Mucosa of rectum (tissue), 2 donors: ENCODE measurements at regions not wholly inside any gene's neighbourhood (a gene's known extent, or its start where the extent isn't known, plus 50 kb on each side); places are given as distances from the start of the nearest gene placed in this dataset.

Experiments
- H3K27ac ChIP-seq, 2 donors: one replicate each; pipeline ENCODE4 v1.7.0; 2013; ENCODE audit warnings: inconsistent platforms in 2 of 2, low read depth in 2 of 2, low read length in 2 of 2
- H3K27me3 ChIP-seq, 2 donors: one replicate each; pipeline ENCODE4 v1.7.0; 2013; ENCODE audit warnings: low read length in 2 of 2; ENCODE audit not compliant: control insufficient read depth in 2 of 2, insufficient read depth in 2 of 2
- H3K36me3 ChIP-seq, 2 donors: one replicate each; pipeline ENCODE4 v1.7.0; 2013; ENCODE audit warnings: low read length in 2 of 2; ENCODE audit not compliant: control insufficient read depth in 2 of 2, insufficient read depth in 2 of 2
- H3K4me1 ChIP-seq, 2 donors: one replicate each; pipeline ENCODE4 v1.7.0; 2013; ENCODE audit warnings: low read length in 2 of 2, mild to moderate bottlenecking in 1 of 2; ENCODE audit not compliant: control insufficient read depth in 2 of 2, insufficient read depth in 2 of 2
- H3K4me3 ChIP-seq, 2 donors: one replicate each; pipeline ENCODE4 v1.7.0; 2013; ENCODE audit warnings: low read length in 2 of 2
- H3K9ac ChIP-seq, 2 donors: one replicate each; pipeline ENCODE4 v1.7.0; 2013; ENCODE audit warnings: low read length in 2 of 2, low read depth in 1 of 2, mild to moderate bottlenecking in 1 of 2
- H3K9me3 ChIP-seq, 2 donors: one replicate each; pipeline ENCODE4 v1.7.0; 2013; ENCODE audit warnings: low read length in 2 of 2; ENCODE audit not compliant: control insufficient read depth in 2 of 2
- donor health status: healthy.
- donor health status: Normal muscosa, but diverticular disease.

- no peaks in the 10 kb centered on the region for H3K9me3 ChIP-seq
- no peaks in the 10 kb centered on the region for H3K36me3 ChIP-seq
- H3K27ac ChIP-seq = no peak overlapping the region
- no peaks in the 10 kb centered on the region for H3K27me3 ChIP-seq
- no peak overlapping the region for H3K4me3 ChIP-seq
- no peaks in the 10 kb centered on the region for H3K4me1 ChIP-seq
- no peak overlapping the region for H3K9ac ChIP-seq
Measured at GRCh38 chr6:143621876-143622605, 55.7 kb upstream of the PHACTR2 start.

- H3K4me3 ChIP-seq = no peak overlapping the region
- no peaks in the 10 kb centered on the region for H3K27me3 ChIP-seq
- no peak overlapping the region for H3K27ac ChIP-seq
- no peak overlapping the region for H3K9ac ChIP-seq
- no peaks in the 10 kb centered on the region for H3K36me3 ChIP-seq
- H3K4me1 ChIP-seq = no peaks in the 10 kb centered on the region
- H3K9me3 ChIP-seq = no peaks in the 10 kb centered on the region
Measured at GRCh38 chr6:143621159-143621873, 56.4 kb upstream of the PHACTR2 start.

DNA sequence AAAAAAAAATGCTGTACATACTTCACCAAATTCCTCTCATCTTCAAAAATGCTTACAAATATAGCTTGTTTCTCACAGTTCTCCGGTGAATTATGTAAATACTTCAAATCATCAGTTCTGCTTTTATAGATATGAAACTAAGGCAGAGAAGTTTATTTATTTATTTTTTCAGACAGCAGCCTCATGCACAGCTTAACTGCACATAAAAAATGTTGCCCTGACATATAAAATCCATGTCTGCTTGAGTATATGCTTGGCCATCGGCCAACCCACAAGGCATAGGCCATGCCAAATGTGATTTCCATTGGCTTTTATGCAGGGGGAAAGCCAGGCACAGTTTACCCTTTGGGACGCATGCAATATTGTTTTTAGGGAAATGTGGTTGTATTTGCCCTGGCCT, 57.3 kb upstream of the PHACTR2 start:
- Histone ChIP-seq H3K27ac (no peak overlapping the region), H3K9ac (no peak overlapping the region), H3K27me3 (no peaks in the 10 kb centered on the region), H3K36me3 (no peaks in the 10 kb centered on the region), H3K9me3 (no peaks in the 10 kb centered on the region), H3K4me1 (no peaks in the 10 kb centered on the region), H3K4me3 (no peak overlapping the region)

DNA sequence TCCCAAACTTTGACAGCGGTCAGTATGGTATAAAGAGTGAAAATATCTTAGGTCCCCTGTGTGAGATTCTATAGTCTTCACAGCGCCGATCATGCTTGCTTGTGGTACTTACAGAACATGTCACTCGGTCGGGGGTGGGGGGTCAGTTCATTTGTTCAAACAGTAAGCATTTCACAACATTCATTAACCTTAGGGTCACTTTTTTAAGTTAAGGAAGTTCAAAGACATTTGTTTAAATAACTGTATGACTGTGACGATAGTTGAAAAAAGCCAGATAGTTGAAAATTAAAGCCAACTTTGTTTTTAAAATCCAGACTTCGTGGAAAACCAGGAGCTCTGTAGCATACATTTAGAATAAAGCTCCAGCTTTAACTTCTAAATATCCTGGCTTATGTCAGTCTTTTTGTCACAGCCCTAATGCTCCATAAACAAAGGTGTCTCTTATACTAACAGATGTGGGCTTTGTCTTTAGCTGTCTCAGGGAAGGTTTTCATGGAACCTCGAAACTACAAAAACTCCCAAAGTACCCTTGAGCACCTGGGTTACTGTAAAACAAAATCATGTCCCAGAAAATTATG, 57.9 kb upstream of the PHACTR2 start:
- Histone ChIP-seq H3K4me1 (no peaks in the 10 kb centered on the region), H3K36me3 (no peaks in the 10 kb centered on the region), H3K27ac (no peak overlapping the region), H3K9ac (no peak overlapping the region), H3K27me3 (no peaks in the 10 kb centered on the region), H3K4me3 (no peak overlapping the region), H3K9me3 (no peaks in the 10 kb centered on the region)

DNA sequence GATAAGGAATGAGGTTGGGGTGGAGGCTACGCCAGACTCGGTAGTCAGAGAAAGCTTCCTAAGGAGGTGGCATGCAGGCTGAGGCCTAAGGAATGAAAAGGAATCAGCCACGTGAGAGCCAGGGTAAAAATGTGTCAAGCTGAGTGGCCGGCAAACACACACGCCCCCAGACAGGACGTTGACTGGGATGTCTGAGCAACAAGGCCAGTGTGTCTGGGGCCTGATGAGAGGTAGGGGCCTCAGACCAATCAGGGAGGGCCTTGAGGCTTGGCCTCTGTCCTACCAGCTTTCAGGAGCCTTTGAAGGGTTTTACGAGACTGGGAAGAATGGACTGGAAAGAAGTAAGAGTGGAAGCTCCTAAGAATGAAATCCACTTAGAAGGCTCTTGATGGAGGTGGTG, 61.0 kb upstream of the PHACTR2 start:
- Histone ChIP-seq H3K36me3 (no peaks in the 10 kb centered on the region), H3K4me3 (no peak overlapping the region), H3K27me3 (no peaks in the 10 kb centered on the region), H3K9me3 (no peaks in the 10 kb centered on the region), H3K4me1 (no peaks in the 10 kb centered on the region), H3K9ac (no peak overlapping the region), H3K27ac (no peak overlapping the region)

DNA sequence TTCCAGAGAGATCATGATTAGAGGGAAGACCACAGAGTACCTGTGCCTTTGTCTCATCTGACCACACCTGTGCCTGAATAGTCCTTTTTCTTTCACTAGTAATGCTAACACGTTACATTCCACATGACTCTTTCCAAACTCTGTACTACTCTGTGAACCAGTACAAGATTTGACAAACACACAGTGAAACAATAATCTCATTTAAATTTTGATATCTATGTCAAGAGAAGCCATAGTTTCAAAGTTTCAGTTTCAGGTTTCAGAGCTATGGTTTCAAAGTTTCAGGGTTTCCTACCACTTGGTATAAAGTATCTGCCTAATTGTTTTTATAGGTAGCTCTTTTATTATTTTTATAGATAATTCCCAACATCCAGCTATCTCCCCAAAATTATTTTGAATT, 62.0 kb upstream of the PHACTR2 start:
- no peak overlapping the region for H3K27ac ChIP-seq
- no peaks in the 10 kb centered on the region for H3K9me3 ChIP-seq
- no peak overlapping the region for H3K9ac ChIP-seq
- no peak overlapping the region for H3K4me3 ChIP-seq
- H3K4me1 ChIP-seq = no peaks in the 10 kb centered on the region
- H3K27me3 ChIP-seq = no peaks in the 10 kb centered on the region
- no peaks in the 10 kb centered on the region for H3K36me3 ChIP-seq

- no peak overlapping the region for H3K27ac ChIP-seq
- no peak overlapping the region for H3K9ac ChIP-seq
- no peaks in the 10 kb centered on the region for H3K4me1 ChIP-seq
- no peaks in the 10 kb centered on the region for H3K36me3 ChIP-seq
- no peak overlapping the region for H3K4me3 ChIP-seq
- no peaks in the 10 kb centered on the region for H3K9me3 ChIP-seq
- H3K27me3 ChIP-seq = no peaks in the 10 kb centered on the region
Measured at GRCh38 chr6:143614235-143614634, 63.5 kb upstream of the PHACTR2 start.

GRCh38 chr6:143613749-143614148, 64.0 kb upstream of the PHACTR2 start:
- Histone ChIP-seq H3K27me3 (no peaks in the 10 kb centered on the region), H3K9ac (no peak overlapping the region), H3K36me3 (no peaks in the 10 kb centered on the region), H3K4me1 (no peaks in the 10 kb centered on the region), H3K27ac (no peak overlapping the region), H3K4me3 (no peak overlapping the region), H3K9me3 (no peaks in the 10 kb centered on the region)

- Histone ChIP-seq H3K27me3 (no peaks in the 10 kb centered on the region), H3K4me1 (no peaks in the 10 kb centered on the region), H3K9me3 (no peaks in the 10 kb centered on the region), H3K27ac (no peak overlapping the region), H3K4me3 (no peak overlapping the region), H3K36me3 (no peaks in the 10 kb centered on the region), H3K9ac (no peak overlapping the region)
Measured at GRCh38 chr6:143612186-143612585, 65.6 kb upstream of the PHACTR2 start.

DNA sequence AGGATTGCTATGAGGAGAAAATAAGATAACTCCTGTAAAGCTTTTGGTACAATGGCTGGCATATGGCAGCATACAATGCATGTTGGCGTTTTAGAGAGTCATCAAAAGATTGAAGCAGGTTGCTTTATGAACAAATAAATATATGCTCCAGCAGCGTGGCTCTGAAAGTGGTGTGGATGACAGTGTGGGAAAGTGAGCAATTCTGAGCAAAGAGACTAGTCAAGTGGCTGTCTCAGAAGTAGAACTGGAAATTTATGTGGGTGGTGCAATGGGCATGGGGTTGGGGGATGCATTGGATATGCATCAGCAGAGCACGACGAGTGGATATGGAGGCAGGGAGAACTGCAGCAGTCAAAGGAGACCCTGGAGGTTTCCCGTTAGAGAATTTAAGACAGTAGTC, 66.2 kb upstream of the PHACTR2 start:
- no peak overlapping the region for H3K4me3 ChIP-seq

More for the DNA sequence above, 66.2 kb upstream of the PHACTR2 start:
- Histone ChIP-seq H3K9ac (no peak overlapping the region), H3K9me3 (no peaks in the 10 kb centered on the region), H3K36me3 (no peaks in the 10 kb centered on the region), H3K27me3 (no peaks in the 10 kb centered on the region), H3K4me1 (no peaks in the 10 kb centered on the region), H3K27ac (no peak overlapping the region)
